ENCODE measurements at regions not wholly inside any gene's neighbourhood (a gene's known extent, or its start where the extent isn't known, plus 50 kb on each side); places are given as distances from the start of the nearest gene placed in this dataset.
"Not testable (repeated sequence)": the region's sequence is repeated elsewhere in the genome, so short reads cannot be mapped to it uniquely, and the experiment has no call there.

- no peak for DNase-seq (ENCODE audit: low read depth)
Measured at GRCh38 chr11:71182791-71183677, 69.3 kb downstream of the SHANK2 start.

- no peak for DNase-seq (ENCODE audit: low read depth)
Measured at GRCh38 chr11:71181566-71181965, 70.8 kb downstream of the SHANK2 start.

- DNase-seq (ENCODE audit: low read depth) = no peak
Measured at GRCh38 chr11:71180694-71181470, 71.5 kb downstream of the SHANK2 start.

GRCh38 chr11:71179877-71180605 lies 72.3 kb downstream of the SHANK2 start:
- no peak for DNase-seq (ENCODE audit: low read depth)

- DNase-seq (ENCODE audit: low read depth) = no peak
Measured at GRCh38 chr11:71178076-71178475, 74.3 kb downstream of the SHANK2 start.

- DNase-seq (ENCODE audit: low read depth) = no peak
Measured at GRCh38 chr11:71176812-71177211, 75.6 kb downstream of the SHANK2 start.

- DNase-seq (ENCODE audit: low read depth) = no peak
Measured at GRCh38 chr11:71173709-71174108, 78.7 kb downstream of the SHANK2 start.

- no peak for DNase-seq (ENCODE audit: low read depth)
Measured at GRCh38 chr11:71172680-71173079, 79.7 kb downstream of the SHANK2 start.

GRCh38 chr11:71171576-71171975 lies 80.8 kb downstream of the SHANK2 start:
- no peak for DNase-seq (ENCODE audit: low read depth)

GRCh38 chr11:71170624-71171423 lies 81.6 kb downstream of the SHANK2 start:
- no peak for DNase-seq (ENCODE audit: low read depth)

- no peak for DNase-seq (ENCODE audit: low read depth)
Measured at GRCh38 chr11:71169313-71169712, 83.1 kb downstream of the SHANK2 start.

- not testable (repeated sequence) for DNase-seq (ENCODE audit: low read depth)
Measured at GRCh38 chr11:71167814-71168213, 84.6 kb downstream of the SHANK2 start.

GRCh38 chr11:71165771-71166170 lies 86.6 kb downstream of the SHANK2 start:
- no peak for DNase-seq (ENCODE audit: low read depth)

GRCh38 chr11:71164621-71165020 lies 87.8 kb downstream of the SHANK2 start:
- DNase-seq (ENCODE audit: low read depth) = no peak

GRCh38 chr11:71164186-71164585 lies 88.2 kb downstream of the SHANK2 start:
- DNase-seq (ENCODE audit: low read depth) = no peak

- no peak for DNase-seq (ENCODE audit: low read depth)
Measured at GRCh38 chr11:71163371-71163770, 89.0 kb downstream of the SHANK2 start.

- DNase-seq (ENCODE audit: low read depth) = no peak
Measured at GRCh38 chr11:71158936-71159335, 93.4 kb downstream of the SHANK2 start.

GRCh38 chr11:71157676-71158075 lies 94.7 kb downstream of the SHANK2 start:
- DNase-seq (ENCODE audit: low read depth) = not testable (repeated sequence)

GRCh38 chr11:71156301-71156700 lies 96.1 kb downstream of the SHANK2 start:
- no peak for DNase-seq (ENCODE audit: low read depth)

GRCh38 chr11:71155846-71156245 lies 96.5 kb downstream of the SHANK2 start:
- no peak for DNase-seq (ENCODE audit: low read depth)

- no peak for DNase-seq (ENCODE audit: low read depth)
Measured at GRCh38 chr11:71154261-71154805, 98.0 kb downstream of the SHANK2 start.
